Breast epithelium (tissue), 4 donors: ENCODE measurements at regions not wholly inside any gene's neighbourhood (a gene's known extent, or its start where the extent isn't known, plus 50 kb on each side); places are given as distances from the start of the nearest gene placed in this dataset.

Source experiments
- DNase-seq, 2 donors: peaks; one replicate each; pipeline ENCODE4 v3.0.0-alpha.2; 2019; ENCODE audit warnings: low spot score in 2 of 2
- H3K27ac ChIP-seq, 2 donors: fragments of 200-600 bp; sonication (generic) in 1 of 2; one replicate each; pipeline ENCODE4 v1.5.1; 2016 to 2019; ENCODE audit warnings: mild to moderate bottlenecking in 1 of 2
- H3K27me3 ChIP-seq, 2 donors: fragments of 200-600 bp; sonication (generic) in 1 of 2; one replicate each; pipeline versions ENCODE4 v1.5.1 to v1.6.0; 2017 to 2019; ENCODE audit warnings: control low read depth in 1 of 2, mild to moderate bottlenecking in 1 of 2
- H3K36me3 ChIP-seq: fragments of 200-600 bp; one replicate; pipeline ENCODE4 v1.5.1; 2019
- H3K4me1 ChIP-seq, 2 donors: fragments of 200-600 bp; sonication (generic); one replicate each; pipeline ENCODE4 v1.5.1; 2016 to 2019; ENCODE audit warnings: control low read depth in 1 of 2
- H3K4me3 ChIP-seq, 3 donors: fragments of 200-600 bp; sonication (generic); 1 replicate in 2 of 3; 2 replicates in 1 of 3; pipeline ENCODE4 v1.5.1; 2016 to 2019; ENCODE audit warnings: mild to moderate bottlenecking in 3 of 3, moderate library complexity in 2 of 3
- H3K9me3 ChIP-seq, 2 donors: fragments of 200-600 bp; sonication (generic) in 1 of 2; one replicate each; pipeline ENCODE4 v1.5.1; 2016 to 2019; ENCODE audit warnings: control low read depth in 1 of 2
- CTCF ChIP-seq, 3 donors: fragments of 450-650 bp; IDR thresholded peaks; one replicate each; pipeline ENCODE4 v1.5.1; 2016 to 2017; ENCODE audit warnings: antibody characterized with exemption in 3 of 3, mild to moderate bottlenecking in 3 of 3, moderate library complexity in 3 of 3
- POLR2A ChIP-seq: fragments of 450-650 bp; IDR thresholded peaks from one replicate; pipeline ENCODE4 v1.6.1; 2016; ENCODE audit warnings: antibody characterized with exemption, mild to moderate bottlenecking, moderate library complexity
- POLR2AphosphoS5 ChIP-seq, 3 donors: sonication (generic); formaldehyde crosslinking; IDR thresholded peaks; one replicate each; pipeline ENCODE4 v1.6.1; 2017; ENCODE audit warnings: antibody characterized with exemption in 3 of 3
- intact Hi-C: fragments of 100-400 bp; cut with DNase I; formaldehyde crosslinking; loops from one replicate; pipeline ENCODE4 v1.15.1; 2023; ENCODE audit warnings: low total_unique reads

- TF ChIP-seq POLR2AphosphoS5 (IDR thresholded peaks at IDR 0.05) (no peak), POLR2A (no peak), CTCF (IDR thresholded peaks at IDR 0.05) (no peak)
- no peak overlapping the region for H3K27ac ChIP-seq
- intact Hi-C loops, result no loop called here
- DNase-seq, result no peak
- no peaks in the 10 kb centered on the region for H3K36me3 ChIP-seq
- H3K9me3 ChIP-seq, result no peaks in the 10 kb centered on the region
- H3K27me3 ChIP-seq, result no peaks in the 10 kb centered on the region
- H3K4me1 ChIP-seq, result no peaks in the 10 kb centered on the region
- H3K4me3 ChIP-seq, result no peak overlapping the region
Measured at GRCh38 chr10:83225781-83226180, 913.5 kb upstream of the GHITM start.

- intact Hi-C loops, result no loop called here
- H3K9me3 ChIP-seq, result no peaks in the 10 kb centered on the region
- TF ChIP-seq POLR2AphosphoS5 (IDR thresholded peaks at IDR 0.05) (no peak), POLR2A (no peak), CTCF (IDR thresholded peaks at IDR 0.05) (no peak)
Measured at GRCh38 chr10:83229991-83230390, 909.3 kb upstream of the GHITM start.

GRCh38 chr10:83233691-83234090 is 905.6 kb upstream of the GHITM start:
- TF ChIP-seq CTCF (IDR thresholded peaks at IDR 0.05) (no peak), POLR2A (no peak), POLR2AphosphoS5 (IDR thresholded peaks at IDR 0.05) (no peak)
- no peaks in the 10 kb centered on the region for H3K36me3 ChIP-seq
- no peaks in the 10 kb centered on the region for H3K27me3 ChIP-seq
- H3K27ac ChIP-seq, result no peak overlapping the region
- H3K4me1 ChIP-seq, result no peaks in the 10 kb centered on the region
- no peak overlapping the region for H3K4me3 ChIP-seq
- no peak for DNase-seq
- intact Hi-C loops, result no loop called here
- no peaks in the 10 kb centered on the region for H3K9me3 ChIP-seq

More at GRCh38 chr10:83229991-83230390, 909.3 kb upstream of the GHITM start:
- Histone ChIP-seq H3K27ac (no peak overlapping the region), H3K27me3 (no peaks in the 10 kb centered on the region), H3K4me1 (no peaks in the 10 kb centered on the region), H3K4me3 (no peak overlapping the region), H3K36me3 (no peaks in the 10 kb centered on the region)
- DNase-seq, result no peak

GRCh38 chr10:83248106-83248631 is 891.1 kb upstream of the GHITM start:
- intact Hi-C loops, result loop anchor here (10.0 kb wide), 1 partner anchor 1013 kb away; no protein-coding TSS in a partner anchor
- no peak for DNase-seq
- TF ChIP-seq CTCF (IDR thresholded peaks at IDR 0.05), result no peak
- no peak for TF ChIP-seq POLR2AphosphoS5 (IDR thresholded peaks at IDR 0.05)
- no peak for TF ChIP-seq POLR2A
- H3K27me3 ChIP-seq, result no peaks in the 10 kb centered on the region
- H3K27ac ChIP-seq, result no peak overlapping the region
- no peaks in the 10 kb centered on the region for H3K36me3 ChIP-seq
- no peaks in the 10 kb centered on the region for H3K4me1 ChIP-seq
- H3K9me3 ChIP-seq, result peaks cover 1 to 2% of the 10 kb centered on the region in 2 donors
- H3K4me3 ChIP-seq, result no peak overlapping the region

- intact Hi-C loops, result no loop called here
- Histone ChIP-seq H3K9me3 (peaks cover 9 to 16% of the 10 kb centered on the region in 2 donors), H3K4me1 (no peaks in the 10 kb centered on the region), H3K27me3 (no peaks in the 10 kb centered on the region), H3K36me3 (no peaks in the 10 kb centered on the region), H3K4me3 (no peak overlapping the region), H3K27ac (no peak overlapping the region)
- TF ChIP-seq POLR2A, result no peak
- TF ChIP-seq POLR2AphosphoS5 (IDR thresholded peaks at IDR 0.05), result no peak
- TF ChIP-seq CTCF (IDR thresholded peaks at IDR 0.05), result no peak
- DNase-seq, result no peak
Measured at GRCh38 chr10:83250396-83250795, 888.9 kb upstream of the GHITM start.
